H9 (cell line): ENCODE measurements at regions not wholly inside any gene's neighbourhood (a gene's known extent, or its start where the extent isn't known, plus 50 kb on each side); places are given as distances from the start of the nearest gene placed in this dataset.

Experiments
- DNase-seq: peaks from one replicate; pipeline ENCODE4 v3.0.0-alpha.2; 2017
- H2AFZ ChIP-seq: one replicate; pipeline ENCODE4 v1.6.1; 2013; ENCODE audit warnings: mild to moderate bottlenecking, low read length, control low read depth, moderate library complexity
- H2AK5ac ChIP-seq: 2 replicates; pipeline ENCODE4 v1.6.1; 2013; ENCODE audit warnings: low read length, control low read depth, mixed read lengths; ENCODE audit not compliant: insufficient read length
- H2BK120ac ChIP-seq: one replicate; pipeline ENCODE4 v1.6.1; 2013; ENCODE audit warnings: low read depth, mild to moderate bottlenecking, low read length, control low read depth, inconsistent platforms; ENCODE audit not compliant: poor library complexity, severe bottlenecking
- H2BK12ac ChIP-seq: 2 replicates; pipeline ENCODE4 v1.6.1; 2013; ENCODE audit warnings: low read length, control low read depth, mixed read lengths, low read depth; ENCODE audit not compliant: insufficient read length
- H2BK15ac ChIP-seq: 2 replicates; pipeline ENCODE4 v1.6.1; 2013; ENCODE audit warnings: low read depth, low read length, control low read depth
- H2BK20ac ChIP-seq: one replicate; pipeline ENCODE4 v1.6.1; 2013; ENCODE audit warnings: low read depth, mild to moderate bottlenecking, low read length, control low read depth, inconsistent platforms; ENCODE audit not compliant: poor library complexity, severe bottlenecking
- H2BK5ac ChIP-seq: 2 replicates; pipeline ENCODE4 v1.6.1; 2013; ENCODE audit warnings: low read length, control low read depth, mixed read lengths; ENCODE audit not compliant: insufficient read length
- H3K14ac ChIP-seq: 2 replicates; pipeline ENCODE4 v1.6.1; 2013; ENCODE audit warnings: low read length, control low read depth; ENCODE audit not compliant: insufficient read depth
- H3K18ac ChIP-seq: 2 replicates; pipeline ENCODE4 v1.6.1; 2013; ENCODE audit warnings: low read depth, mild to moderate bottlenecking, mixed read lengths, low read length, control low read depth; ENCODE audit not compliant: insufficient read length
- H3K23ac ChIP-seq: 2 replicates; pipeline ENCODE4 v1.6.1; 2013; ENCODE audit warnings: low read length, control low read depth, mixed read lengths, low read depth; ENCODE audit not compliant: insufficient read length
- H3K23me2 ChIP-seq: 2 replicates; pipeline ENCODE4 v1.6.1; 2013; ENCODE audit warnings: low read depth, mild to moderate bottlenecking, mixed read lengths, low read length, control low read depth; ENCODE audit not compliant: insufficient read length, poor library complexity, severe bottlenecking
- H3K27ac ChIP-seq: 2 replicates; pipeline ENCODE4 v1.5.1; 2013; ENCODE audit warnings: low read length, control low read depth, mixed read lengths, low read depth; ENCODE audit not compliant: insufficient read length
- H3K27me3 ChIP-seq: 2 replicates; pipeline ENCODE4 v1.6.1; 2013; ENCODE audit warnings: low read length, control low read depth, inconsistent platforms; ENCODE audit not compliant: insufficient read depth
- H3K4ac ChIP-seq: 2 replicates; pipeline ENCODE4 v1.6.1; 2013; ENCODE audit warnings: low read depth, mild to moderate bottlenecking, control low read depth, inconsistent platforms, low read length, moderate library complexity
- H3K4me1 ChIP-seq: 2 replicates; pipeline ENCODE4 v1.6.1; 2013; ENCODE audit warnings: low read length, control low read depth, inconsistent platforms; ENCODE audit not compliant: insufficient read depth
- H3K4me2 ChIP-seq: 2 replicates; pipeline ENCODE4 v1.6.1; 2013; ENCODE audit warnings: low read length, control low read depth, mixed read lengths; ENCODE audit not compliant: insufficient read length, insufficient read depth
- H3K56ac ChIP-seq: 2 replicates; pipeline ENCODE4 v1.6.1; 2013; ENCODE audit warnings: low read depth, mild to moderate bottlenecking, mixed read lengths, low read length, control low read depth; ENCODE audit not compliant: insufficient read length
- H3K79me1 ChIP-seq: 2 replicates; pipeline ENCODE4 v1.6.1; 2013; ENCODE audit warnings: low read depth, mild to moderate bottlenecking, moderate library complexity, low read length, control low read depth, inconsistent platforms; ENCODE audit not compliant: insufficient read depth, poor library complexity, severe bottlenecking
- H3K79me2 ChIP-seq: 2 replicates; pipeline ENCODE4 v1.6.1; 2013; ENCODE audit warnings: low read length, control low read depth, inconsistent platforms; ENCODE audit not compliant: insufficient read depth
- H3K9ac ChIP-seq: 2 replicates; pipeline ENCODE4 v1.6.1; 2013; ENCODE audit warnings: low read length, control low read depth, mixed read lengths; ENCODE audit not compliant: insufficient read length; ENCODE audit errors: extremely low read depth
- H3K9me3 ChIP-seq: one replicate; pipeline ENCODE4 v1.6.1; 2013; ENCODE audit warnings: low read depth, low read length, inconsistent platforms; ENCODE audit not compliant: control insufficient read depth
- H3T11ph ChIP-seq: one replicate; pipeline ENCODE4 v1.6.1; 2013; ENCODE audit warnings: mild to moderate bottlenecking, low read length, control low read depth, inconsistent platforms
- H4K20me1 ChIP-seq: one replicate; pipeline ENCODE4 v1.6.1; 2013; ENCODE audit not compliant: control insufficient read depth, insufficient read length, insufficient read depth
- H4K5ac ChIP-seq: 2 replicates; pipeline ENCODE4 v1.6.1; 2013; ENCODE audit warnings: low read depth, mild to moderate bottlenecking, mixed read lengths, low read length, control low read depth; ENCODE audit not compliant: insufficient read length
- H4K8ac ChIP-seq: replicated peaks from 2 replicates; pipeline ENCODE4 v1.6.1; 2013; ENCODE audit warnings: low read length, control low read depth, mixed read lengths, low read depth; ENCODE audit not compliant: insufficient read length
- H4K91ac ChIP-seq: 2 replicates; pipeline ENCODE4 v1.6.1; 2013; ENCODE audit warnings: low read depth, mild to moderate bottlenecking, moderate library complexity, mixed read lengths, low read length, control low read depth; ENCODE audit not compliant: insufficient read length
- H3K27ac Mint-ChIP-seq, 3 experiments: 2 replicates in 2 of 3; 3 replicates in 1 of 3; pipeline ENCODE4 v1.8.0; 2020 to 2021; ENCODE audit warnings: mixed read lengths in 3 of 3, mild to moderate bottlenecking in 1 of 3, moderate library complexity in 1 of 3
- H3K27me3 Mint-ChIP-seq: 2 replicates; pipeline ENCODE4 v1.8.0; 2021; ENCODE audit warnings: low read depth, mild to moderate bottlenecking, moderate library complexity, mixed read lengths
- H3K36me3 Mint-ChIP-seq, 3 experiments: 2 replicates in 2 of 3; 3 replicates in 1 of 3; pipeline ENCODE4 v1.8.0; 2020 to 2021; ENCODE audit warnings: low read depth in 3 of 3, mixed read lengths in 3 of 3; ENCODE audit not compliant: insufficient read depth in 1 of 3
- H3K4me1 Mint-ChIP-seq, 2 experiments: 2 replicates each; pipeline ENCODE4 v1.8.0; 2020; ENCODE audit warnings: mixed read lengths in 2 of 2
- H3K4me3 Mint-ChIP-seq, 2 experiments: 2 replicates in 1 of 2; 3 replicates in 1 of 2; pipeline ENCODE4 v1.8.0; 2020 to 2021; ENCODE audit warnings: mild to moderate bottlenecking in 2 of 2, mixed read lengths in 2 of 2, moderate library complexity in 1 of 2
- H3K9me3 Mint-ChIP-seq, 2 experiments: 2 replicates in 1 of 2; 3 replicates in 1 of 2; pipeline ENCODE4 v1.8.0; 2020; ENCODE audit warnings: mild to moderate bottlenecking in 2 of 2, mixed read lengths in 2 of 2, moderate library complexity in 1 of 2
- CTCF ChIP-seq: fragments of 200-600 bp; sonication (generic); conservative IDR thresholded peaks from 3 replicates; pipeline ENCODE4 v1.8.0; 2021; ENCODE audit warnings: antibody characterized with exemption, mild to moderate bottlenecking
- WGBS: extraction: QIAGEN DNeasy Blood & Tissue Kit; methylation state at CpG from one replicate; pipeline ENCODE4 v1.1.7; 2013; ENCODE audit warnings: missing lambda C conversion rate, low lambda C conversion rate, mixed read lengths; ENCODE audit not compliant: insufficient read length; ENCODE audit errors: extremely low coverage; 5-methylcytosine and 5-hydroxymethylcytosine counted together

GRCh38 chr5:114565139-114565538 lies 203.3 kb downstream of the KCNN2 start:
- no peak overlapping the region for H2BK15ac ChIP-seq
- H3K56ac ChIP-seq: no peak overlapping the region
- H4K91ac ChIP-seq: no peak overlapping the region
- Mint-ChIP-seq H3K36me3 (peaks cover 2 to 8% (median 4%) of the 10 kb centered on the region in 3 experiments; a peak in 5 of 7 replicates), H3K27ac (no peak overlapping the region), H3K27me3 (no peaks in the 10 kb centered on the region), H3K4me1 (no peaks in the 10 kb centered on the region; a peak in 1 of 4 replicates), H3K9me3 (peaks cover 9 to 18% of the 10 kb centered on the region in 2 experiments; a peak in 4 of 5 replicates), H3K4me3 (no peak overlapping the region)
- H2BK20ac ChIP-seq: no peak overlapping the region
- no CpG with 5 or more reads among the region's 2 CpGs for WGBS
- no peak overlapping the region for H2AK5ac ChIP-seq
- no peak overlapping the region for H2AFZ ChIP-seq
- H3K23me2 ChIP-seq: no peaks in the 10 kb centered on the region
- H2BK120ac ChIP-seq: no peak overlapping the region
- H3T11ph ChIP-seq: no peak overlapping the region
- no peaks in the 10 kb centered on the region for H4K20me1 ChIP-seq
- H3K4me1 ChIP-seq: no peaks in the 10 kb centered on the region
- no peaks in the 10 kb centered on the region for H3K27me3 ChIP-seq
- no peaks in the 10 kb centered on the region for H3K79me2 ChIP-seq
- no peak overlapping the region for H3K9ac ChIP-seq
- H3K18ac ChIP-seq: no peak overlapping the region
- H4K8ac ChIP-seq: no peak overlapping the region
- no peak overlapping the region for H3K4me2 ChIP-seq
- H2BK12ac ChIP-seq: no peak overlapping the region
- TF ChIP-seq CTCF: no peak
- no peak overlapping the region for H4K5ac ChIP-seq
- DNase-seq: no peak
- H3K23ac ChIP-seq: no peak overlapping the region
- H3K9me3 ChIP-seq: no peaks in the 10 kb centered on the region
- H2BK5ac ChIP-seq: no peak overlapping the region
- no peak overlapping the region for H3K14ac ChIP-seq
- H3K4ac ChIP-seq: no peak overlapping the region
- no peaks in the 10 kb centered on the region for H3K79me1 ChIP-seq
- no peak overlapping the region for H3K27ac ChIP-seq
